K562 (cell line): ENCODE measurements at regions not wholly inside any gene's neighbourhood (a gene's known extent, or its start where the extent isn't known, plus 50 kb on each side); places are given as distances from the start of the nearest gene placed in this dataset.

Source experiments
- ATAC-seq: fragments of 200-7000 bp; cut with Tn5 transposase; 3 replicates; pipeline ENCODE4 v1.9.1; 2020; ENCODE audit warnings: moderate library complexity
- BruUV-seq: library from RNA; stranded (reverse); fragments of 400-500 nt; replicated peaks from 2 replicates; lab custom pipeline; 2021; lab: Mats Ljungman, UMichigan
- CTCF ChIA-PET: fragments of 300-600 bp; formaldehyde crosslinking; extraction: SDS; loops from one replicate; lab custom pipeline; 2021; ENCODE audit warnings: low intra/inter-chr PET ratio; lab: Yijun Ruan, JAX
- POLR2A ChIA-PET: fragments of 300-600, 350-650 bp; sonication (Branson Sonifier 250); formaldehyde crosslinking; extraction: SDS; loops from one replicate; lab custom pipeline; 2021; ENCODE audit warnings: antibody characterized with exemption, inconsistent platforms; lab: Yijun Ruan, JAX
- DNase-seq, 4 experiments: peaks; one replicate each; pipeline versions ENCODE4 v3.0.0 to v3.0.0-alpha.2; 2011 to 2018; ENCODE audit warnings: low spot score in 3 of 4, mixed read lengths in 3 of 4; ENCODE audit errors: extremely low read depth in 1 of 4
- FAIRE-seq: peaks from 2 replicates; lab custom pipeline; 2011; peaks lifted over from hg19 to GRCh38; lab: Jason Lieb, UNC
- H2AFZ ChIP-seq: 2 replicates; pipeline ENCODE4 v1.6.0; 2011; ENCODE audit warnings: low read depth, low read length, control low read depth, inconsistent platforms
- H3K27ac ChIP-seq: fragments of 200-600 bp; 3 replicates; pipeline ENCODE4 v1.8.0; 2011; ENCODE audit warnings: low read depth, mild to moderate bottlenecking, control low read depth, inconsistent platforms, low read length, moderate library complexity, mixed read lengths; ENCODE audit errors: extremely low read depth
- H3K27me3 ChIP-seq, 2 experiments: fragments of 300-600 bp in 1 of 2; 2 replicates in 1 of 2; 3 replicates in 1 of 2; pipeline versions ENCODE4 v1.6.0 to v1.8.0; 2011; ENCODE audit warnings: inconsistent platforms in 2 of 2, low read length in 2 of 2, mild to moderate bottlenecking in 1 of 2, mixed read lengths in 1 of 2, moderate library complexity in 1 of 2; ENCODE audit not compliant: control insufficient read depth in 2 of 2, insufficient read depth in 2 of 2
- H3K36me3 ChIP-seq: fragments of 300-600 bp; 3 replicates; pipeline ENCODE4 v1.8.0; 2011; ENCODE audit warnings: mild to moderate bottlenecking, low read length, inconsistent platforms; ENCODE audit not compliant: control insufficient read depth, insufficient read depth
- H3K4me1 ChIP-seq, 2 experiments: fragments of 200-600 bp in 1 of 2; replicated peaks in 1 of 2; 2 replicates in 1 of 2; 3 replicates in 1 of 2; pipeline versions ENCODE4 v1.5.1 to v1.8.0; 2011; ENCODE audit warnings: inconsistent platforms in 2 of 2, low read length in 2 of 2, mild to moderate bottlenecking in 1 of 2, mixed read lengths in 1 of 2, moderate library complexity in 1 of 2; ENCODE audit not compliant: control insufficient read depth in 2 of 2, insufficient read depth in 2 of 2
- H3K4me2 ChIP-seq: 2 replicates; pipeline ENCODE4 v1.6.1; 2011; ENCODE audit warnings: low read length, control low read depth, inconsistent platforms, mixed read lengths; ENCODE audit not compliant: insufficient read depth
- H3K4me3 ChIP-seq: fragments of 200-600 bp; sonication (generic), shearing (Covaris generic); 2 replicates; pipeline ENCODE4 v1.5.1; 2016; ENCODE audit warnings: control low read depth, inconsistent platforms
- H3K79me2 ChIP-seq: fragments of 200-600 bp; 3 replicates; pipeline ENCODE4 v1.8.0; 2011; ENCODE audit warnings: low read length, inconsistent platforms; ENCODE audit not compliant: control insufficient read depth, insufficient read depth
- H3K9ac ChIP-seq, 2 experiments: 2 replicates each; pipeline versions ENCODE4 v1.6.0 to v1.6.1; 2011; ENCODE audit warnings: low read depth in 2 of 2, low read length in 2 of 2, control low read depth in 1 of 2, inconsistent platforms in 1 of 2, mild to moderate bottlenecking in 1 of 2, mixed read lengths in 1 of 2; ENCODE audit not compliant: insufficient read depth in 1 of 2
- H3K9me1 ChIP-seq: one replicate; pipeline ENCODE4 v1.6.0; 2011; ENCODE audit warnings: inconsistent platforms, mild to moderate bottlenecking, low read length, moderate library complexity; ENCODE audit not compliant: control insufficient read depth, insufficient read depth
- H3K9me3 ChIP-seq: replicated peaks from 2 replicates; pipeline ENCODE4 v1.5.1; 2011; ENCODE audit warnings: low read depth, low read length, inconsistent platforms; ENCODE audit not compliant: control insufficient read depth, insufficient read depth
- H4K20me1 ChIP-seq: replicated peaks from 2 replicates; pipeline ENCODE4 v1.6.1; 2011; ENCODE audit warnings: low read length, inconsistent platforms, mixed read lengths; ENCODE audit not compliant: control insufficient read depth, insufficient read depth
- BCL6 ChIP-seq: fragments of 250-450 bp; sonication (Bioruptor Pico); IDR thresholded peaks from 2 replicates; pipeline ENCODE4 v1.4.0; 2020
- CBFB ChIP-seq: sonication (generic); formaldehyde crosslinking; IDR thresholded peaks from 2 replicates; pipeline ENCODE4 v1.4.0; 2020; ENCODE audit warnings: mild to moderate bottlenecking, missing genetic modification reagents
- DIDO1 ChIP-seq: fragments of 450-650 bp; IDR thresholded peaks from 2 replicates; pipeline ENCODE4 v1.6.1; 2016; ENCODE audit warnings: low read depth, missing biosample characterization, missing genetic modification characterization
- E2F3 ChIP-seq: fragments of 250-450 bp; sonication (Bioruptor Pico); IDR thresholded peaks from 2 replicates; pipeline ENCODE4 v1.4.0; 2020; ENCODE audit warnings: mild to moderate bottlenecking
- FOXA1 ChIP-seq: fragments of 450-650 bp; IDR thresholded peaks from 2 replicates; pipeline ENCODE4 v1.6.1; 2016; ENCODE audit warnings: mild to moderate bottlenecking, borderline replicate concordance
- KAT7 ChIP-seq: sonication (generic); formaldehyde crosslinking; IDR thresholded peaks from 2 replicates; pipeline ENCODE4 v1.8.0; 2022; ENCODE audit warnings: missing genetic modification reagents, mild to moderate bottlenecking, borderline replicate concordance
- KDM2B ChIP-seq: fragments of 250-450 bp; sonication (Bioruptor Pico); IDR thresholded peaks from 2 replicates; pipeline ENCODE4 v1.8.0; 2021; ENCODE audit warnings: mild to moderate bottlenecking, moderate library complexity
- KLF16 ChIP-seq: IDR thresholded peaks from 2 replicates; pipeline ENCODE4 v1.6.1; 2016; ENCODE audit warnings: antibody characterized with exemption
- POLR2G ChIP-seq: fragments of 200-400 bp; formaldehyde crosslinking; IDR thresholded peaks from 2 replicates; pipeline ENCODE4 v1.6.1; 2017; ENCODE audit warnings: low read depth, mild to moderate bottlenecking, antibody characterized with exemption, low read length, moderate library complexity
- POLR3A ChIP-seq: IDR thresholded peaks from 2 replicates; pipeline ENCODE4 v1.6.1; 2011; ENCODE audit warnings: borderline replicate concordance, mild to moderate bottlenecking, moderate library complexity; ENCODE audit not compliant: insufficient read length, insufficient read depth; ENCODE audit errors: extremely low read depth
- RBFOX2 ChIP-seq: fragments of 200-400 bp; formaldehyde crosslinking; IDR thresholded peaks from 2 replicates; pipeline ENCODE4 v1.6.1; 2017; ENCODE audit warnings: low read depth, mild to moderate bottlenecking, low read length, moderate library complexity
- RFX7 ChIP-seq: fragments of 250-450 bp; sonication (Bioruptor Pico); IDR thresholded peaks from 2 replicates; pipeline ENCODE4 v1.5.1; 2021; ENCODE audit warnings: mild to moderate bottlenecking
- SREBF1 ChIP-seq: fragments of 150-350 bp; IDR thresholded peaks from 2 replicates; pipeline ENCODE4 v1.6.1; 2014; ENCODE audit warnings: antibody characterized with exemption, low read depth, low read length, borderline replicate concordance
- ZNF277 ChIP-seq: fragments of 250-450 bp; sonication (Bioruptor Pico); IDR thresholded peaks from 2 replicates; pipeline ENCODE4 v1.8.0; 2022; ENCODE audit warnings: inconsistent platforms, mild to moderate bottlenecking, moderate library complexity, borderline replicate concordance
- ZNF407 ChIP-seq: fragments of 450-650 bp; IDR thresholded peaks from 2 replicates; pipeline ENCODE4 v1.6.1; 2016; ENCODE audit warnings: low read depth
- WGBS: fragments of 100-300 bp; shearing (Covaris generic); methylation state at CpG from one replicate; pipeline ENCODE4 v1.1.6; 2016; ENCODE audit warnings: low coverage, mixed read lengths; ENCODE audit not compliant: insufficient coverage; ENCODE audit errors: missing lambda C conversion rate; 5-methylcytosine and 5-hydroxymethylcytosine counted together
- in situ Hi-C: fragments of 300-500 bp; cut with MboI; formaldehyde crosslinking; loops from 4 replicates; pipeline ENCODE4 v1.15.0; 2018; ENCODE audit warnings: inconsistent platforms, mixed read lengths
- intact Hi-C: fragments of 100-400 bp; cut with micrococcal nuclease; formaldehyde crosslinking; loops from 2 replicates; pipeline ENCODE4 v1.14.2; 2022

GRCh38 chr22:48821727-48822126 lies 1005.9 kb downstream of the BRD1 start:
- intact Hi-C loops (no loop called here), in situ Hi-C loops (no loop called here)
- no peak for ATAC-seq
- no peaks in the 10 kb centered on the region for H3K4me1 ChIP-seq
- ChIA-PET CTCF (no interaction called here), POLR2A (no interaction called here)
- WGBS: 10% methylated on average over 4 of the region's 10 CpGs
- H3K4me2 ChIP-seq: no peak overlapping the region
- DNase-seq: no peak
- H3K9me3 ChIP-seq: no peaks in the 10 kb centered on the region
- H3K9ac ChIP-seq: no peak overlapping the region
- no peaks in the 10 kb centered on the region for H3K9me1 ChIP-seq
- no peak overlapping the region for H3K4me3 ChIP-seq
- no TSS peak for BruUV-seq
- H3K36me3 ChIP-seq: no peaks in the 10 kb centered on the region
- no peaks in the 10 kb centered on the region for H4K20me1 ChIP-seq
- H3K27ac ChIP-seq: no peak overlapping the region
- no peak overlapping the region for H2AFZ ChIP-seq
- FAIRE-seq: no peak
- no peaks in the 10 kb centered on the region for H3K79me2 ChIP-seq
- peaks cover 0 to 8% of the 10 kb centered on the region in 2 experiments; a peak in 2 of 5 replicates for H3K27me3 ChIP-seq
- TF ChIP-seq SREBF1: no peak
- TF ChIP-seq ZNF277 (CRISPR knock-in tag): no peak
- no peak for TF ChIP-seq E2F3 (CRISPR knock-in tag)
- TF ChIP-seq DIDO1 (tag): no peak
- TF ChIP-seq RBFOX2: no peak
- TF ChIP-seq BCL6: no peak
- no peak for TF ChIP-seq FOXA1
- TF ChIP-seq POLR3A: no peak
- no peak for TF ChIP-seq POLR2G
- TF ChIP-seq RFX7 (CRISPR knock-in tag): no peak
- TF ChIP-seq ZNF407: no peak
- no peak for TF ChIP-seq KAT7
- no peak for TF ChIP-seq CBFB (CRISPR knock-in tag)
- no peak for TF ChIP-seq KDM2B
- TF ChIP-seq KLF16: no peak
